K562 (cell line): ENCODE measurements at regions not wholly inside any gene's neighbourhood (a gene's known extent, or its start where the extent isn't known, plus 50 kb on each side); places are given as distances from the start of the nearest gene placed in this dataset.

Experiments used
- ATF1 ChIP-seq, 2 experiments: fragments of 450-650 bp in 1 of 2; IDR thresholded peaks; 2 replicates each; pipeline ENCODE4 v1.6.1; 2016; ENCODE audit warnings: missing compliant biosample characterization in 1 of 2, missing genetic modification characterization in 1 of 2
- BMI1 ChIP-seq: fragments of 150-350 bp; IDR thresholded peaks from 2 replicates; pipeline ENCODE4 v1.6.1; 2014; ENCODE audit warnings: low read length
- CHD2 ChIP-seq: IDR thresholded peaks from 2 replicates; pipeline ENCODE4 v1.6.1; 2011; ENCODE audit warnings: low read depth, low read length
- ETV1 ChIP-seq: fragments of 450-650 bp; conservative IDR thresholded peaks from 2 replicates; pipeline ENCODE4 v1.6.1; 2016; ENCODE audit warnings: missing genetic modification characterization, control low read depth, low read depth, missing compliant biosample characterization
- FOXJ3 ChIP-seq: sonication (generic); formaldehyde crosslinking; IDR thresholded peaks from 2 replicates; pipeline ENCODE4 v1.4.0; 2020; ENCODE audit warnings: mild to moderate bottlenecking, missing genetic modification reagents
- HMG20B ChIP-seq: fragments of 250-450 bp; sonication (Bioruptor Pico); IDR thresholded peaks from 2 replicates; pipeline ENCODE4 v1.5.0; 2021; ENCODE audit warnings: mild to moderate bottlenecking
- KDM5B ChIP-seq: fragments of 200-600 bp; sonication (generic); IDR thresholded peaks from 2 replicates; pipeline ENCODE4 v1.6.1; 2012; ENCODE audit warnings: low read depth, mild to moderate bottlenecking, moderate library complexity, low read length, control low read depth, inconsistent platforms; ENCODE audit not compliant: insufficient replicate concordance
- MBD2 ChIP-seq: sonication (generic); IDR thresholded peaks from 2 replicates; pipeline ENCODE4 v1.6.1; 2016; ENCODE audit warnings: low read depth, borderline replicate concordance
- NR4A1 ChIP-seq, 2 experiments: fragments of 250-450 bp in 1 of 2; fragments of 450-650 bp in 1 of 2; sonication (Bioruptor Pico) in 1 of 2; IDR thresholded peaks; 2 replicates each; pipeline versions ENCODE4 v1.4.0 to v1.6.1; 2016 to 2020; ENCODE audit warnings: mild to moderate bottlenecking in 2 of 2, missing compliant biosample characterization in 1 of 2, missing genetic modification characterization in 1 of 2, moderate library complexity in 1 of 2
- PURB ChIP-seq: sonication (generic); formaldehyde crosslinking; IDR thresholded peaks from 2 replicates; pipeline ENCODE4 v1.9.0; 2021; ENCODE audit warnings: low read depth, mild to moderate bottlenecking, missing genetic modification reagents
- RBM17 ChIP-seq: fragments of 200-400 bp; formaldehyde crosslinking; IDR thresholded peaks from 2 replicates; pipeline ENCODE4 v1.6.1; 2017; ENCODE audit warnings: low read depth, mild to moderate bottlenecking, low read length, borderline replicate concordance
- TEAD2 ChIP-seq: fragments of 450-650 bp; IDR thresholded peaks from 2 replicates; pipeline ENCODE4 v1.6.1; 2016; ENCODE audit warnings: missing genetic modification characterization, control low read depth, missing compliant biosample characterization
- ZBTB1 ChIP-seq: sonication (generic); formaldehyde crosslinking; IDR thresholded peaks from 2 replicates; pipeline ENCODE4 v1.8.1; 2023; ENCODE audit warnings: missing genetic modification reagents, low read depth, mild to moderate bottlenecking, borderline replicate concordance
- ZFP36 ChIP-seq: fragments of 150-350 bp; IDR thresholded peaks from 2 replicates; pipeline ENCODE4 v1.6.1; 2018; ENCODE audit warnings: low read length, low read depth; ENCODE audit not compliant: partially characterized antibody
- ZSCAN29 ChIP-seq: fragments of 450-650 bp; IDR thresholded peaks from 2 replicates; pipeline ENCODE4 v1.6.1; 2017

- TF ChIP-seq PURB (CRISPR knock-in tag) = no peak
- TF ChIP-seq CHD2 = no peak
- TF ChIP-seq RBM17 = no peak
- no peak for TF ChIP-seq BMI1
- TF ChIP-seq HMG20B (CRISPR knock-in tag) = no peak
- TF ChIP-seq NR4A1 (CRISPR knock-in tag; IDR thresholded peaks at IDR 0.05) = no peak
- TF ChIP-seq NR4A1 (tag; IDR thresholded peaks at IDR 0.05) = no peak
- no peak for TF ChIP-seq TEAD2
- TF ChIP-seq MBD2 = no peak
- TF ChIP-seq ZSCAN29 = no peak
- TF ChIP-seq ZFP36 = no peak
- no peak for TF ChIP-seq ETV1
- TF ChIP-seq ZBTB1 = no peak
- no peak for TF ChIP-seq FOXJ3
- TF ChIP-seq ATF1 (CRISPR knock-in tag; IDR thresholded peaks at IDR 0.05) = no peak
- TF ChIP-seq ATF1 (tag; IDR thresholded peaks at IDR 0.05) = no peak
- no peak for TF ChIP-seq KDM5B
- TF ChIP-seq, all 486 proteins: peak for 0
Observed at GRCh38 chr3:36201546-36201945, 178.8 kb upstream of the STAC start (continued).
